ENCODE measurements at regions not wholly inside any gene's neighbourhood (a gene's known extent, or its start where the extent isn't known, plus 50 kb on each side); places are given as distances from the start of the nearest gene placed in this dataset.

GRCh38 chr2:8342407-8342806 lies 339.4 kb upstream of the ID2 start:
- TF ChIP-seq CTCF (IDR thresholded peaks at IDR 0.05) (no peak), POLR2A (IDR thresholded peaks at IDR 0.05) (no peak)
